ENCODE measurements at regions not wholly inside any gene's neighbourhood (a gene's known extent, or its start where the extent isn't known, plus 50 kb on each side); places are given as distances from the start of the nearest gene placed in this dataset.

DNA sequence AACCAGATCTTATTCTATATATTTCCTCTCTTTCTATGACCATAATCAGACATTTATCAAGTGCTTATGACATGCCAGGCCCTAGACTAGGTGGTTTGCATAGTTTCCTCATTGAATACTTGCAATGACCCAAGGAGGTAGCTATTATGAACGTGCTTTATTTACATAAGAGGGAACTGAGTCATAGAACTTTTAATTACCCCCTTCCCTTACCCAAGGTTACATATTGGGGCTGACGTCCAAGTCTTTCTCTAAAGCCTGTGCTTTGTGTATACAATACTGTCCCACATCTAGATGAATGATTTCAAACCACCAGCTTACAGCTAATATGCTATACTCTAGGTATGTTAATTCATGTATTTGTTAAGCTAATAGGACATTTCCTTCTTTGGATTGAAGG, 91.9 kb upstream of the NPY start:
- TF ChIP-seq, protein P1, sequence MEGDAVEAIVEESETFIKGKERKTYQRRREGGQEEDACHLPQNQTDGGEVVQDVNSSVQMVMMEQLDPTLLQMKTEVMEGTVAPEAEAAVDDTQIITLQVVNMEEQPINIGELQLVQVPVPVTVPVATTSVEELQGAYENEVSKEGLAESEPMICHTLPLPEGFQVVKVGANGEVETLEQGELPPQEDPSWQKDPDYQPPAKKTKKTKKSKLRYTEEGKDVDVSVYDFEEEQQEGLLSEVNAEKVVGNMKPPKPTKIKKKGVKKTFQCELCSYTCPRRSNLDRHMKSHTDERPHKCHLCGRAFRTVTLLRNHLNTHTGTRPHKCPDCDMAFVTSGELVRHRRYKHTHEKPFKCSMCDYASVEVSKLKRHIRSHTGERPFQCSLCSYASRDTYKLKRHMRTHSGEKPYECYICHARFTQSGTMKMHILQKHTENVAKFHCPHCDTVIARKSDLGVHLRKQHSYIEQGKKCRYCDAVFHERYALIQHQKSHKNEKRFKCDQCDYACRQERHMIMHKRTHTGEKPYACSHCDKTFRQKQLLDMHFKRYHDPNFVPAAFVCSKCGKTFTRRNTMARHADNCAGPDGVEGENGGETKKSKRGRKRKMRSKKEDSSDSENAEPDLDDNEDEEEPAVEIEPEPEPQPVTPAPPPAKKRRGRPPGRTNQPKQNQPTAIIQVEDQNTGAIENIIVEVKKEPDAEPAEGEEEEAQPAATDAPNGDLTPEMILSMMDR (IDR thresholded peaks at IDR 0.05): no peak
- no peak for TF ChIP-seq POLR2AphosphoS5 (IDR thresholded peaks at IDR 0.05; ENCODE audit: insufficient read depth in 1 of 2, low read depth in 1 of 2)
